Stimulated activated CD8-positive, alpha-beta memory T cell treated with anti-CD3 and anti-CD28 coated beads, Interleukin-4, amount 100 ng/mL, for 48 hours (primary cell): ENCODE measurements at regions not wholly inside any gene's neighbourhood (a gene's known extent, or its start where the extent isn't known, plus 50 kb on each side); places are given as distances from the start of the nearest gene placed in this dataset.

Experiments
- DNase-seq: peaks from one replicate; pipeline ENCODE4 v3.0.0-alpha.2; 2020

DNA sequence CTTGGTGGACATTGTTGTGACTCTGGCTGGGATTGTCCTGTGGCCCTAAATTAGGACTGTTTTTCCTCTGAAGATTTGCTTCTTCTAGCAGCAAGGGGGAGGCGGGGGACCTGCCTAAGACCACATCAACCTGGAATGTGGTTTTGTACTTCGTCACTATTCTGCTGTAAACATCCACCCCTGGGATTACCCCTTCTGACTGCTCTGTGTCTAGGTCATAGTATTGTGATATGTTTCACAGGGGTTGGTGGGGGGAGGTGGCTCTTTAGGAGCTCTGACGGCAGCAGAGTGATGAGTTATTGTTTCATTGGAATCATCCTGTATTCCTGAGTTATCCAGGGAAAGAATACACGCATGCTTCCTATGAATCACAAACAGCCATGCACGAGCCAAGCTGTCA lies 226.4 kb upstream of the MYT1L start:
- DNase-seq = no peak

GRCh38 chr2:2550856-2551255 lies 219.8 kb upstream of the MYT1L start:
- DNase-seq = no peak

DNA sequence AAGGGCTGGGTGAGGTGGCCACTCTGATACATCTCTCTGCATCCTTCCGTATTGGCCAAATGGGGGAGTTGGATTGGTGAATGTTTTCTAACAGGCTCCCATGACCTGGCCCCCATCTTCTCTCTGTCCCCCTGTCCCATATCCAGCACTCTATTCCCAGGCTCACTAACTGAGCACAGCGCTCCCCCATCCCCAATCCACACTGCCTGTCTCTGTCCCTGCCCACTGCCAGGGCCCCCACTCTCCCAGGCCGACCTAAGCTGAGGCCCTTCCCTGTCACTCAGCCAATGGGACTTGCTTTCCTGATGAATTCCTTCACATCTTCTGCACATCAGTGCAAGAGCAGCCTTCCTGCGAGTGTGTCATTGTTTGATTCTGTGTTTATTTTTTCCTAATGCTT lies 216.8 kb upstream of the MYT1L start:
- no peak for DNase-seq

- no peak for DNase-seq
Measured at GRCh38 chr2:2547451-2547850, 216.4 kb upstream of the MYT1L start.

DNA sequence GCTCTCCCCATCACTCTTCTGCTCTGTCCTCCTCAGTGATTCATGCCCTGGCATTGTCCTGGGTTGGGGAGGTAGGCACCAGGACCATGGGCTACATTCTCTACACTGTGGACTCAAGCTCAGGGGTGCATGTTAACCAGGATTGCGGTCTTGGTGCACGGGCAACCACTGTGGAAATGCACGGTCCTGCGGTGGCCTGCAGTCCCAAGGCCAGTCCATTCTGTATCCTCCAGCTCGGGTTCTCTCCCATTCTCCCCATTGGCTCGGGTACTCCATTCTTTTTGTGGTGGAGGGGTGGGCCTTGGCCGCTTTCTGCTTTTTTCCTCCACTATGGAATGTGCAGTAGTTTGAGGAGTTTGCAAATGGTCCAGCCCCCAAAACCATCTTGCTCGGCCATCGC lies 215.0 kb upstream of the MYT1L start:
- DNase-seq = no peak

DNA sequence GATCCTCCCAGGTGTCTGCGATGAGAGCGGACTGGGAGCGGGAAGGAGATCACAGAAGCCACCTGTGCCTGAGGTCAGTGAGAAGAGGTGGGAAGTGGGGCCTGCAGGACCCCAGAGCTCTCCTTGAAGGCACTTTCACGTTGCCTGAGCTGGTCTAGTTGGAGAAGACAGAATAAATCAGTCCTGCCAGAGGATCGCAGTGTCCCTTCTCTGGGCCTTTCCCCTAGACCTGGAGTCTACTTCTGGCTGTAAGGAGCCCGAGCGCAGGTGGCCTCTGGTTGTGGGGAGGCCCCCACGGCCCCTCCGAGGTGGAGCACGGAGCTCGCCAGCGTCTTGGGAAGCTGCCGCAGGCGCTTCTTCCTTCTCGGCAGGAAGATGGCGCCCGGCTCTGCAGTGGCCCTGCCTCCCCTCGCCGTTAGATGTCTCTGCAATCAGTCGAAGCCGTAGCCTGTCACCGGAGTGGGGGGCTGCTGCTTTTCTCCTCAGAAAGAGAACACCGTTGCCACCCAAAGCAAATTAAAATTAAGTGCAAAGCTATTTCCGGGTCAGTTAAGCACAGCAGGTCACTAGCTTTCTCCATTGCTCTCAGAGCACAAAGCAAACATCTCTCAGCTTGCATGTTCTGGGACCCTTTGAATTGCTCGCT lies 212.0 kb upstream of the MYT1L start:
- no peak for DNase-seq

GRCh38 chr2:2542316-2542715 lies 211.2 kb upstream of the MYT1L start:
- DNase-seq = no peak

- DNase-seq = no peak
Measured at GRCh38 chr2:2540406-2540805, 209.3 kb upstream of the MYT1L start.

DNA sequence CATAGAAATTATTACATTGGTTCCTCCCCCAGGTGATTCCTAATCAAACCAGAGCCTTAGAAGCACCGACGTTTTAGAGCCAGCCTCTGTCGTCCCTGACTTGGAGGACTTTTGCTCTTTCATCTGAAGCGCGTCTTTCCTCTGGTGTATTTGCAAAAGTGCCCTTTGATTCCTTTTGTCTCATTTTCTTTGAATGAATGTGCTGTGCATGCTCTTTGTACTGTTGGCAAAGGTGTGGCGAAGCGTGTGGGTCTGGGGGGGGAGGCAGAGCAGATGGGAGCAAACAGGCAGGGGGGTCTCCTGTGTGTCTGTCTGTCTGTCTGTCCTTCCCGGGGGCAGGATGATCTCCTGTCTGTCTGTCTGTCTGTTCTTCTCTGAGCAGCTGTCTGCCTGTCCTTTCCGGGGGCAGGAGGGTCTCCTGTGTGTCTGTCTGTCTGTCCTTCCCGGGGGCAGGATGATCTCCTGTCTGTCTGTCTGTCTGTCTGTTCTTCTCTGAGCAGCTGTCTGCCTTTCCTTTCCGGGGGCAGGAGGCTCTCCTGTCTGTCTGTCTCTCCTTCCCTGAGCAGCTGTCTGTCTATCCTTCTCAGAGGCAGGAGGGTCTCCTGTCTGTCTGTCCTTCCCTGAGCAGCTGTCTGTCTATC lies 205.5 kb upstream of the MYT1L start:
- DNase-seq = no peak

- no peak for DNase-seq
Measured at GRCh38 chr2:2530334-2530733, 199.3 kb upstream of the MYT1L start.

DNA sequence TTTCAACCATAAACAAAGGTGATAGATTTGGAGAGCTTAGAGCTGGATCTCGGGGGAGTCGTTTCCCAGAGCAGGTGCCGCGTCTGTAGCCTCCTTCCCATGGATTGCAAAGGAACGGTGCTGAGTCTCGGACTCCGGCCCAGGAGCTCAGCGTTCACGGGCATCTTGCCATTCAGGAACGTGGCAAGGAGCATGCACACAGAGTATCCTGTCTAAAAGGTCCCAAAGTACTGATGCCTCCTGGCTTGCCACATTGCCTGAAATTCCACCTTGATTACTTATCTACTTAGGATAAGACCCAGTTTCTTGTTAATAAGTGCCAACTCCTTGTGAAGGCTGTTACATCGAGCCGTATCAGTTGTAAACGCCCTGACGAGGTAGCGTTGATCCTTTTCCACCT lies 197.8 kb upstream of the MYT1L start:
- no peak for DNase-seq

GRCh38 chr2:2527148-2527547 lies 196.1 kb upstream of the MYT1L start:
- no peak for DNase-seq

DNA sequence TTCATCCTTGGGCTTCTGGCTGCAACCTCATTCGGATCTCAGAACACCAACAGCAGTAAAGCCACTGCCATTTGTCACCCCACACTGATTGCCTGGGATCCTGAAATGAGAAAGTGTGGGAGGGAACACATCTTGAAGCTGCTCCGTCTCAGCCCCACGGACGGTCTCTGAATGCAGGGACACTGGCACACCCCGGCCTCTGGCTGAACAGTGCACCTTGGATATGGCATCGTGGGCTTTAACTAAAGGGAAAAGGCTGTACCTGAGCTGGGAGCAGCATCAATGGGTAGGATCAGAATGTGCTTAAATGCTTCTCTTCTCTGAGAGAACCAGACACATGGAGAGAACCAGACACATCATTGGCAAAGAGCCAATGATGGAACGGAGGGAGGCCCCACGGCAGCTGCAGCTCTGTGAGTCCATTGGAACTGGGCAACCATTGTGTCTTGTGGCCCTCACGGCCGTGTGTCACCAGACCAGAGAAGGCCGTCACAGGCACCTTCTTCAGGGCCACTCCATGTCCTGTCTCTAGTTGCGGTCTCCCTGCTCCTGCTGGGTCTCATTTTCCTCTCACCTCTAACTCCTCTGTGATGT lies 193.4 kb upstream of the MYT1L start:
- DNase-seq = no peak

- DNase-seq = no peak
Measured at GRCh38 chr2:2523461-2524347, 192.6 kb upstream of the MYT1L start.

- no peak for DNase-seq
Measured at GRCh38 chr2:2520401-2520811, 189.3 kb upstream of the MYT1L start.

GRCh38 chr2:2519381-2519780 lies 188.3 kb upstream of the MYT1L start:
- DNase-seq = no peak

DNA sequence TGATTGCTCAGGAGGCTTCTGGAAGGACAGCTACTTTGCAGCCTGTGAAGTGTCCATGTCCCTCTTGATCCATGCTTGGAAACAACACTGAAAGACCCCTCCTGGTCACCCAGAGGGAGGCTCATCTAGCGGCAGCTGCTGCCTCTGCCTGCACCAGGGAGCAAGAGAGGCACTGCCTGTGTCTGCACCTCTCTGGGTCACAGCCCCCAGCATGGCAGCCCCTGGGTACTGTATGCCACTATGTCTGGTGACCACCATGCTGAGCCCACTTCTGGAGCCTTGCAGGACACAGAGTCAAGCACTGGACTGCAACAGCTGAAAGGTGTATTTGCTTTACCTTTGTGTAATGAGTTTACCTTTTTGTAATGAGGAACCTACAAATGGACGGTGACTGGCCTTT lies 186.3 kb upstream of the MYT1L start:
- DNase-seq = no peak

GRCh38 chr2:2516386-2516785 lies 185.3 kb upstream of the MYT1L start:
- no peak for DNase-seq

DNA sequence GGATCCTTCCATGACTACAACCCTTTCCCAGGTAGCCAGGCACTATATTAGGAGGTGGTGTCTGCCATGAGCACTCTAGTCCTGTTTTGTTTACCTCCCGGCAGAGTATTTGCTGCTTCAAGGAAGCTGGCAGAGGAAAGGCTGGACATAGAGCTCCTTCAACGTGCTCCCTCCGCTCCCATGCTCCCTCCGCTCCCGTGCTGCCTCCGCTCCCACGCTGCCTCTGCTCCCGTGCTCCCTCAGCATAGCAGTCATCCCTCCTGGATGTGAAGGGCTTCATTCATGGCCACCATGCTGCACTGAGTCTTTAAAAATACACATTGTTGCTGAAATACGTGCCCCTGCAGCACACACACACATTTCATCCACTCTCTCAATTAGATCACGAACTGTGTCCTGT lies 181.9 kb upstream of the MYT1L start:
- no peak for DNase-seq

- no peak for DNase-seq
Measured at GRCh38 chr2:2507417-2507997, 176.4 kb upstream of the MYT1L start.

- no peak for DNase-seq
Measured at GRCh38 chr2:2506536-2506935, 175.5 kb upstream of the MYT1L start.

DNA sequence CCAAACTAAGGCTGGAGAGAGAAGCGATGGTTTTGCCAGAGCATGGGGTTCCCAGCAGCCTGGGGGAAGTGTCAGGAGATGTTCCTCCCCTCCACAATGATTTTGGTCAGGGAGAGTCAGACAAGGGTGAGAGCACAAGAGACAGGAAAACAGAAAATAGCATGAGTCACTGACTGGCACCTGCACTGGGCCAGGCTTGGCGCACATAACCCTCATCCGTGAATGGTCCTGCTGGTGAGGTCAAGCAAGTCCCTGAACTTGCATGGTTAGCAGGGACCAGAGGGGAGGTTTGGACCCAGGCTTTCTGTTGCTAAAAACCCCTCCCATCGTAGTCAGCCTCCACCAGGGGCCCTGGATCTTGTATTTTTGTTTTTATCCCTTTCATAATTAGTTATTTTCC lies 174.5 kb upstream of the MYT1L start:
- DNase-seq = no peak

GRCh38 chr2:2503864-2504418 lies 172.9 kb upstream of the MYT1L start:
- no peak for DNase-seq
